Natural killer cell (primary cell): ENCODE measurements at regions not wholly inside any gene's neighbourhood (a gene's known extent, or its start where the extent isn't known, plus 50 kb on each side); places are given as distances from the start of the nearest gene placed in this dataset.

Experiments used
- ATAC-seq, 3 donors: fragments of 150-1000 bp in 2 of 3; fragments of 200-7000 bp in 1 of 3; cut with Tn5 transposase; 1 replicate in 1 of 3; 2 replicates in 2 of 3; pipeline ENCODE4 v1.10.0; 2021; ENCODE audit warnings: mild to moderate bottlenecking in 2 of 3, moderate library complexity in 2 of 3
- DNase-seq, 2 donors: peaks; one replicate each; pipeline versions ENCODE4 v3.0.0 to v3.0.0-alpha.2; 2013 to 2021; ENCODE audit warnings: mixed read lengths in 1 of 2
- H3K27ac ChIP-seq: one replicate; pipeline ENCODE4 v1.5.1; 2013; ENCODE audit warnings: mild to moderate bottlenecking, low read length
- H3K27me3 ChIP-seq: one replicate; pipeline ENCODE4 v1.6.1; 2013; ENCODE audit warnings: low read length; ENCODE audit not compliant: control insufficient read depth, insufficient read depth
- H3K36me3 ChIP-seq: one replicate; pipeline ENCODE4 v1.6.1; 2013; ENCODE audit warnings: low read length; ENCODE audit not compliant: control insufficient read depth, insufficient read depth
- H3K4me1 ChIP-seq: one replicate; pipeline ENCODE4 v1.6.1; 2013; ENCODE audit warnings: low read length; ENCODE audit not compliant: control insufficient read depth, insufficient read depth
- H3K4me3 ChIP-seq: one replicate; pipeline ENCODE4 v1.5.1; 2013; ENCODE audit warnings: low read length
- H3K9me3 ChIP-seq: one replicate; pipeline ENCODE4 v1.6.1; 2013; ENCODE audit warnings: low read length; ENCODE audit not compliant: control insufficient read depth, insufficient read depth
- H3K27ac Mint-ChIP-seq, 2 donors: one replicate each; pipeline ENCODE4 v1.8.0; 2022; ENCODE audit warnings: mild to moderate bottlenecking in 2 of 2, mixed read lengths in 2 of 2, moderate library complexity in 1 of 2
- H3K27me3 Mint-ChIP-seq, 2 donors: one replicate each; pipeline ENCODE4 v1.8.0; 2022; ENCODE audit warnings: low read depth in 2 of 2, mixed read lengths in 2 of 2
- H3K36me3 Mint-ChIP-seq: one replicate; pipeline ENCODE4 v1.8.0; 2022; ENCODE audit warnings: mixed read lengths
- H3K4me1 Mint-ChIP-seq, 2 donors: one replicate each; pipeline ENCODE4 v1.8.0; 2022; ENCODE audit warnings: mixed read lengths in 2 of 2
- H3K4me3 Mint-ChIP-seq: one replicate; pipeline ENCODE4 v1.8.0; 2022; ENCODE audit warnings: mild to moderate bottlenecking, moderate library complexity, mixed read lengths
- H3K9me3 Mint-ChIP-seq, 2 donors: one replicate each; pipeline ENCODE4 v1.8.0; 2022; ENCODE audit warnings: mixed read lengths in 2 of 2
- CTCF ChIP-seq: fragments of 200-600 bp; IDR thresholded peaks from one replicate; pipeline ENCODE4 v1.8.0; 2022; ENCODE audit warnings: antibody characterized with exemption
- WGBS: methylation state at CpG from one replicate; pipeline ENCODE4 v1.1.7; 2013; ENCODE audit warnings: missing lambda C conversion rate; ENCODE audit not compliant: insufficient coverage; 5-methylcytosine and 5-hydroxymethylcytosine counted together
- intact Hi-C: fragments of 100-400 bp; cut with micrococcal nuclease; formaldehyde crosslinking; loops from one replicate; pipeline ENCODE4 v1.14.2; 2022

GRCh38 chr3:152202976-152203626, 65.6 kb upstream of the MBNL1 start:
- no peak for TF ChIP-seq CTCF
- peak in 1 of 2 donors; percentile 39 for DNase-seq
- no peak for ATAC-seq
- Mint-ChIP-seq H3K4me1 (peaks cover 63 to 70% of the 10 kb centered on the region in 2 donors), H3K36me3 (no peaks in the 10 kb centered on the region), H3K4me3 (peak overlapping the region; percentile 94), H3K27me3 (no peaks in the 10 kb centered on the region), H3K9me3 (no peaks in the 10 kb centered on the region), H3K27ac (peak overlapping the region; percentile 94 to 95)
- Histone ChIP-seq H3K27ac (peak overlapping the region; percentile 83), H3K9me3 (no peaks in the 10 kb centered on the region), H3K27me3 (no peaks in the 10 kb centered on the region), H3K36me3 (no peaks in the 10 kb centered on the region), H3K4me1 (peaks cover 18% of the 10 kb centered on the region), H3K4me3 (peak overlapping the region; percentile 51)
- no CpG with 5 or more reads among the region's 3 CpGs for WGBS
- intact Hi-C loops, result no loop called here

- H3K4me3 ChIP-seq, result peak overlapping the region; percentile 51
- H3K27ac Mint-ChIP-seq, result peak overlapping the region; percentile 94 to 95
- no peak for DNase-seq
- intact Hi-C loops, result loop anchor here (1.0 kb wide), 1 partner anchor 42 kb away; no protein-coding TSS in a partner anchor
- H3K9me3 Mint-ChIP-seq, result no peaks in the 10 kb centered on the region
- H3K27ac ChIP-seq, result peak overlapping the region; percentile 83
- H3K27me3 ChIP-seq, result no peaks in the 10 kb centered on the region
- H3K27me3 Mint-ChIP-seq, result no peaks in the 10 kb centered on the region
- H3K36me3 ChIP-seq, result no peaks in the 10 kb centered on the region
- H3K36me3 Mint-ChIP-seq, result no peaks in the 10 kb centered on the region
- peaks cover 20% of the 10 kb centered on the region for H3K4me1 ChIP-seq
- H3K4me3 Mint-ChIP-seq, result peak overlapping the region; percentile 94
- no peak for ATAC-seq
- H3K4me1 Mint-ChIP-seq, result peaks cover 57 to 64% of the 10 kb centered on the region in 2 donors
- 0% methylated on average over 1 of the region's 1 CpG for WGBS
- no peak for TF ChIP-seq CTCF
- H3K9me3 ChIP-seq, result no peaks in the 10 kb centered on the region
These were observed 65.1 kb upstream of the MBNL1 start for GRCh38 chr3:152203652-152204051.

- intact Hi-C loops, result loop anchor here (1.0 kb wide), 1 partner anchor 41 kb away; no protein-coding TSS in a partner anchor
- peak in 1 of 3 donors; percentile 32 for ATAC-seq
- H3K9me3 Mint-ChIP-seq, result no peaks in the 10 kb centered on the region
- peaks cover 52 to 58% of the 10 kb centered on the region in 2 donors for H3K4me1 Mint-ChIP-seq
- WGBS, result no CpG with 5 or more reads among the region's 2 CpGs
- H3K27ac ChIP-seq, result peak overlapping the region; percentile 83
- H3K9me3 ChIP-seq, result no peaks in the 10 kb centered on the region
- no peaks in the 10 kb centered on the region for H3K27me3 Mint-ChIP-seq
- peak overlapping the region; percentile 51 for H3K4me3 ChIP-seq
- peak overlapping the region; percentile 94 to 95 for H3K27ac Mint-ChIP-seq
- H3K36me3 ChIP-seq, result no peaks in the 10 kb centered on the region
- H3K27me3 ChIP-seq, result no peaks in the 10 kb centered on the region
- H3K36me3 Mint-ChIP-seq, result no peaks in the 10 kb centered on the region
- H3K4me1 ChIP-seq, result peaks cover 20% of the 10 kb centered on the region
- peak overlapping the region; percentile 71 for H3K4me3 Mint-ChIP-seq
- TF ChIP-seq CTCF, result no peak
- no peak for DNase-seq
These were observed 64.5 kb upstream of the MBNL1 start for GRCh38 chr3:152204218-152204617.
